GM23248 (cell line): ENCODE measurements at regions not wholly inside any gene's neighbourhood (a gene's known extent, or its start where the extent isn't known, plus 50 kb on each side); places are given as distances from the start of the nearest gene placed in this dataset.

Experiments
- DNase-seq: peaks from one replicate; pipeline ENCODE4 v3.0.0-alpha.2; 2015
- H2AFZ ChIP-seq: fragments of 200-600 bp; sonication (generic); 2 replicates; pipeline ENCODE4 v1.6.1; 2016; ENCODE audit warnings: antibody characterized with exemption
- H3F3A ChIP-seq: fragments of 200-600 bp; sonication (generic); 2 replicates; pipeline ENCODE4 v1.6.1; 2016; ENCODE audit warnings: mild to moderate bottlenecking, antibody characterized with exemption, mixed run types; ENCODE audit not compliant: insufficient read depth
- H3K27ac ChIP-seq: fragments of 200-600 bp; sonication (generic); 2 replicates; pipeline ENCODE4 v1.5.1; 2016; ENCODE audit warnings: mild to moderate bottlenecking
- H3K27me3 ChIP-seq: fragments of 200-600 bp; sonication (generic); replicated peaks from 2 replicates; pipeline ENCODE4 v1.6.1; 2016; ENCODE audit warnings: mild to moderate bottlenecking; ENCODE audit not compliant: insufficient read depth
- H3K36me3 ChIP-seq: fragments of 200-600 bp; sonication (generic); 2 replicates; pipeline ENCODE4 v1.6.1; 2016; ENCODE audit warnings: low read depth, mild to moderate bottlenecking
- H3K4me1 ChIP-seq: fragments of 200-600 bp; sonication (generic); 2 replicates; pipeline ENCODE4 v1.6.1; 2016; ENCODE audit warnings: mild to moderate bottlenecking; ENCODE audit not compliant: insufficient read depth
- H3K4me2 ChIP-seq: fragments of 200-600 bp; sonication (generic); one replicate; pipeline ENCODE4 v1.6.1; 2016; ENCODE audit warnings: mild to moderate bottlenecking; ENCODE audit not compliant: unreplicated experiment
- H3K4me3 ChIP-seq: fragments of 200-600 bp; sonication (generic); 2 replicates; pipeline ENCODE4 v1.5.1; 2016; ENCODE audit warnings: mild to moderate bottlenecking
- H3K79me2 ChIP-seq: fragments of 200-600 bp; sonication (generic); 2 replicates; pipeline ENCODE4 v1.6.1; 2016; ENCODE audit warnings: mild to moderate bottlenecking; ENCODE audit not compliant: insufficient read depth
- H3K9ac ChIP-seq: fragments of 200-600 bp; sonication (generic); 2 replicates; pipeline ENCODE4 v1.6.1; 2016; ENCODE audit warnings: mild to moderate bottlenecking
- H3K9me2 ChIP-seq: fragments of 200-600 bp; sonication (generic); 2 replicates; pipeline ENCODE4 v1.6.1; 2016; ENCODE audit warnings: mixed run types, mild to moderate bottlenecking, moderate library complexity; ENCODE audit not compliant: insufficient read depth
- H3K9me3 ChIP-seq: fragments of 200-600 bp; sonication (generic); one replicate; pipeline ENCODE4 v1.6.1; 2017; ENCODE audit warnings: low read depth
- H4K20me1 ChIP-seq: fragments of 200-600 bp; sonication (generic); 2 replicates; pipeline ENCODE4 v1.6.0; 2016; ENCODE audit not compliant: insufficient read depth
- EZH2 ChIP-seq: fragments of 200-600 bp; sonication (generic); IDR thresholded peaks from 2 replicates; pipeline ENCODE4 v1.6.1; 2018; ENCODE audit warnings: antibody characterized with exemption, mild to moderate bottlenecking; ENCODE audit not compliant: insufficient read depth, poor library complexity, severe bottlenecking
- EZH2phosphoT487 ChIP-seq: fragments of 200-600 bp; sonication (generic); IDR thresholded peaks from 2 replicates; pipeline ENCODE4 v1.6.1; 2018; ENCODE audit warnings: antibody characterized with exemption, moderate library complexity, mild to moderate bottlenecking, low read depth; ENCODE audit not compliant: insufficient read depth
- WGBS, 2 experiments: methylation state at CpG; one replicate each; pipeline ENCODE4 v1.1.6; 2015 to 2017; ENCODE audit warnings: low lambda C conversion rate in 2 of 2, low coverage in 1 of 2; ENCODE audit errors: missing lambda C conversion rate in 2 of 2; 5-methylcytosine and 5-hydroxymethylcytosine counted together
- in situ Hi-C: fragments of 300-500 bp; cut with MboI; formaldehyde crosslinking; loops from 2 replicates; pipeline ENCODE4 v1.15.0; 2020

GRCh38 chr3:76733073-76733759, 306.7 kb upstream of the ROBO2 start:
- no peaks in the 10 kb centered on the region for H3F3A ChIP-seq
- H3K4me1 ChIP-seq: no peaks in the 10 kb centered on the region
- H3K27ac ChIP-seq: no peak overlapping the region
- H3K9me3 ChIP-seq: no peaks in the 10 kb centered on the region
- H2AFZ ChIP-seq: no peak overlapping the region
- in situ Hi-C loops: no loop called here
- H3K27me3 ChIP-seq: no peaks in the 10 kb centered on the region
- no peaks in the 10 kb centered on the region for H3K9me2 ChIP-seq
- H3K4me2 ChIP-seq: no peak overlapping the region
- no peaks in the 10 kb centered on the region for H4K20me1 ChIP-seq
- H3K4me3 ChIP-seq: no peak overlapping the region
- 65 to 70% methylated on average over 1 of the region's 1 CpG for WGBS, 2 experiments
- no peak for TF ChIP-seq EZH2phosphoT487
- no peak for TF ChIP-seq EZH2
- DNase-seq: no peak
- no peak overlapping the region for H3K9ac ChIP-seq
- H3K79me2 ChIP-seq: no peaks in the 10 kb centered on the region
- H3K36me3 ChIP-seq: no peaks in the 10 kb centered on the region

- TF ChIP-seq EZH2 (no peak), EZH2phosphoT487 (no peak)
- H3K9ac ChIP-seq: no peak overlapping the region
- H4K20me1 ChIP-seq: no peaks in the 10 kb centered on the region
- H3K36me3 ChIP-seq: no peaks in the 10 kb centered on the region
- H3K9me3 ChIP-seq: no peaks in the 10 kb centered on the region
- H3K27ac ChIP-seq: no peak overlapping the region
- H3K27me3 ChIP-seq: no peaks in the 10 kb centered on the region
- H2AFZ ChIP-seq: no peak overlapping the region
- H3K4me3 ChIP-seq: no peak overlapping the region
- H3K79me2 ChIP-seq: no peaks in the 10 kb centered on the region
- in situ Hi-C loops: no loop called here
- no peaks in the 10 kb centered on the region for H3K9me2 ChIP-seq
- no peaks in the 10 kb centered on the region for H3K4me1 ChIP-seq
- 35 to 36% methylated on average over 3 of the region's 3 CpGs for WGBS, 2 experiments
- H3K4me2 ChIP-seq: no peak overlapping the region
- no peak for DNase-seq
- H3F3A ChIP-seq: no peaks in the 10 kb centered on the region
These were observed 304.7 kb upstream of the ROBO2 start for GRCh38 chr3:76735152-76735551.

GRCh38 chr3:76753599-76753998, 286.3 kb upstream of the ROBO2 start:
- no peak overlapping the region for H2AFZ ChIP-seq
- no peaks in the 10 kb centered on the region for H3K9me3 ChIP-seq
- WGBS, 2 experiments: 78 to 81% methylated on average over 2 of the region's 2 CpGs
- no peaks in the 10 kb centered on the region for H3K4me1 ChIP-seq
- H3F3A ChIP-seq: no peaks in the 10 kb centered on the region
- H3K4me2 ChIP-seq: no peak overlapping the region
- no peaks in the 10 kb centered on the region for H4K20me1 ChIP-seq
- H3K27me3 ChIP-seq: no peaks in the 10 kb centered on the region
- peak; percentile 7 for DNase-seq
- TF ChIP-seq EZH2 (no peak), EZH2phosphoT487 (no peak)
- no peaks in the 10 kb centered on the region for H3K9me2 ChIP-seq
- H3K36me3 ChIP-seq: no peaks in the 10 kb centered on the region
- H3K27ac ChIP-seq: no peak overlapping the region
- in situ Hi-C loops: no loop called here
- H3K79me2 ChIP-seq: no peaks in the 10 kb centered on the region
- no peak overlapping the region for H3K4me3 ChIP-seq
- no peak overlapping the region for H3K9ac ChIP-seq

- no peaks in the 10 kb centered on the region for H3F3A ChIP-seq
- in situ Hi-C loops: no loop called here
- no peaks in the 10 kb centered on the region for H3K4me1 ChIP-seq
- H3K27ac ChIP-seq: no peak overlapping the region
- H3K79me2 ChIP-seq: no peaks in the 10 kb centered on the region
- H4K20me1 ChIP-seq: no peaks in the 10 kb centered on the region
- H2AFZ ChIP-seq: no peak overlapping the region
- no peak overlapping the region for H3K4me3 ChIP-seq
- no peak overlapping the region for H3K9ac ChIP-seq
- no peaks in the 10 kb centered on the region for H3K9me3 ChIP-seq
- no peak overlapping the region for H3K4me2 ChIP-seq
- no peak for DNase-seq
- no peaks in the 10 kb centered on the region for H3K36me3 ChIP-seq
- no peaks in the 10 kb centered on the region for H3K27me3 ChIP-seq
- H3K9me2 ChIP-seq: no peaks in the 10 kb centered on the region
- TF ChIP-seq EZH2 (no peak), EZH2phosphoT487 (no peak)
- WGBS, 2 experiments: 68 to 71% methylated on average over 5 of the region's 5 CpGs
These were observed 285.7 kb upstream of the ROBO2 start for GRCh38 chr3:76754247-76754646.
